ENCODE measurements at regions not wholly inside any gene's neighbourhood (a gene's known extent, or its start where the extent isn't known, plus 50 kb on each side); places are given as distances from the start of the nearest gene placed in this dataset.
"Not testable (repeated sequence)": the region's sequence is repeated elsewhere in the genome, so short reads cannot be mapped to it uniquely, and the experiment has no call there.

DNA sequence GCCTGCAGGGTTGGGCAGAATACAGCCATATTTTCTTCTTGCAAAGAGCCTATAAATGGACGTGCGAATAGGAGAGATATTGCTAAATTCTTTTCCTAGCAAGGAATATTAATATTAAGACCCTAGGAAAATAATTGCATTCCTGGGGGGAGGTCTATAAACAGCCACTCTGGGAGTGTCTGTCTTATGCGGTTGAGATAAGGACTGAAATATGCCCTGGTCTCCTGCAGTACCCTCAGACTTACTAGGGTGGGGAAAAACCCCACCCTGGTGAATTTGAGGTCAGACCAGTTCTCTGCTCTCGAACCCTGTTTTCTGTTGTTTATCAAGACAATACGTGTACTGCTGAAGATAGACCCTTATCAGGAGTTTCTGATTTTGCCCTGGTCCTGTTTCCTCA lies 74.4 kb downstream of the GBP6 start:
- TF ChIP-seq, protein P1, sequence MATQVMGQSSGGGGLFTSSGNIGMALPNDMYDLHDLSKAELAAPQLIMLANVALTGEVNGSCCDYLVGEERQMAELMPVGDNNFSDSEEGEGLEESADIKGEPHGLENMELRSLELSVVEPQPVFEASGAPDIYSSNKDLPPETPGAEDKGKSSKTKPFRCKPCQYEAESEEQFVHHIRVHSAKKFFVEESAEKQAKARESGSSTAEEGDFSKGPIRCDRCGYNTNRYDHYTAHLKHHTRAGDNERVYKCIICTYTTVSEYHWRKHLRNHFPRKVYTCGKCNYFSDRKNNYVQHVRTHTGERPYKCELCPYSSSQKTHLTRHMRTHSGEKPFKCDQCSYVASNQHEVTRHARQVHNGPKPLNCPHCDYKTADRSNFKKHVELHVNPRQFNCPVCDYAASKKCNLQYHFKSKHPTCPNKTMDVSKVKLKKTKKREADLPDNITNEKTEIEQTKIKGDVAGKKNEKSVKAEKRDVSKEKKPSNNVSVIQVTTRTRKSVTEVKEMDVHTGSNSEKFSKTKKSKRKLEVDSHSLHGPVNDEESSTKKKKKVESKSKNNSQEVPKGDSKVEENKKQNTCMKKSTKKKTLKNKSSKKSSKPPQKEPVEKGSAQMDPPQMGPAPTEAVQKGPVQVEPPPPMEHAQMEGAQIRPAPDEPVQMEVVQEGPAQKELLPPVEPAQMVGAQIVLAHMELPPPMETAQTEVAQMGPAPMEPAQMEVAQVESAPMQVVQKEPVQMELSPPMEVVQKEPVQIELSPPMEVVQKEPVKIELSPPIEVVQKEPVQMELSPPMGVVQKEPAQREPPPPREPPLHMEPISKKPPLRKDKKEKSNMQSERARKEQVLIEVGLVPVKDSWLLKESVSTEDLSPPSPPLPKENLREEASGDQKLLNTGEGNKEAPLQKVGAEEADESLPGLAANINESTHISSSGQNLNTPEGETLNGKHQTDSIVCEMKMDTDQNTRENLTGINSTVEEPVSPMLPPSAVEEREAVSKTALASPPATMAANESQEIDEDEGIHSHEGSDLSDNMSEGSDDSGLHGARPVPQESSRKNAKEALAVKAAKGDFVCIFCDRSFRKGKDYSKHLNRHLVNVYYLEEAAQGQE (IDR thresholded peaks at IDR 0.05; ENCODE audit: insufficient read depth in 1 of 2, low read depth in 2 of 2, low read length in 1 of 2) = not testable (repeated sequence)
- TF ChIP-seq, protein P2, sequence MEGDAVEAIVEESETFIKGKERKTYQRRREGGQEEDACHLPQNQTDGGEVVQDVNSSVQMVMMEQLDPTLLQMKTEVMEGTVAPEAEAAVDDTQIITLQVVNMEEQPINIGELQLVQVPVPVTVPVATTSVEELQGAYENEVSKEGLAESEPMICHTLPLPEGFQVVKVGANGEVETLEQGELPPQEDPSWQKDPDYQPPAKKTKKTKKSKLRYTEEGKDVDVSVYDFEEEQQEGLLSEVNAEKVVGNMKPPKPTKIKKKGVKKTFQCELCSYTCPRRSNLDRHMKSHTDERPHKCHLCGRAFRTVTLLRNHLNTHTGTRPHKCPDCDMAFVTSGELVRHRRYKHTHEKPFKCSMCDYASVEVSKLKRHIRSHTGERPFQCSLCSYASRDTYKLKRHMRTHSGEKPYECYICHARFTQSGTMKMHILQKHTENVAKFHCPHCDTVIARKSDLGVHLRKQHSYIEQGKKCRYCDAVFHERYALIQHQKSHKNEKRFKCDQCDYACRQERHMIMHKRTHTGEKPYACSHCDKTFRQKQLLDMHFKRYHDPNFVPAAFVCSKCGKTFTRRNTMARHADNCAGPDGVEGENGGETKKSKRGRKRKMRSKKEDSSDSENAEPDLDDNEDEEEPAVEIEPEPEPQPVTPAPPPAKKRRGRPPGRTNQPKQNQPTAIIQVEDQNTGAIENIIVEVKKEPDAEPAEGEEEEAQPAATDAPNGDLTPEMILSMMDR (IDR thresholded peaks at IDR 0.05) = not testable (repeated sequence)
- TF ChIP-seq SIN3A (IDR thresholded peaks at IDR 0.05; ENCODE audit: borderline replicate concordance, insufficient read depth, low read depth, low read length); POLR2AphosphoS5 (IDR thresholded peaks at IDR 0.05; ENCODE audit: low read depth, low read length); TCF7L2 (IDR thresholded peaks at IDR 0.05; ENCODE audit: low read depth, low read length): not testable (repeated sequence)

Measured in Panc1 (cell line).